Suppressor macrophage (primary cell): ENCODE measurements at regions not wholly inside any gene's neighbourhood (a gene's known extent, or its start where the extent isn't known, plus 50 kb on each side); places are given as distances from the start of the nearest gene placed in this dataset.
"Not testable (repeated sequence)": the region's sequence is repeated elsewhere in the genome, so short reads cannot be mapped to it uniquely, and the experiment has no call there.

Experiments
- DNase-seq, 4 experiments: peaks; one replicate each; pipeline ENCODE4 v3.0.0-alpha.2; 2020 to 2022

GRCh38 chr3:186453531-186453930, 90.6 kb downstream of the CRYGS start:
- DNase-seq: no peak

GRCh38 chr3:186452517-186452916, 90.5 kb upstream of the DGKG start:
- no peak for DNase-seq

DNA sequence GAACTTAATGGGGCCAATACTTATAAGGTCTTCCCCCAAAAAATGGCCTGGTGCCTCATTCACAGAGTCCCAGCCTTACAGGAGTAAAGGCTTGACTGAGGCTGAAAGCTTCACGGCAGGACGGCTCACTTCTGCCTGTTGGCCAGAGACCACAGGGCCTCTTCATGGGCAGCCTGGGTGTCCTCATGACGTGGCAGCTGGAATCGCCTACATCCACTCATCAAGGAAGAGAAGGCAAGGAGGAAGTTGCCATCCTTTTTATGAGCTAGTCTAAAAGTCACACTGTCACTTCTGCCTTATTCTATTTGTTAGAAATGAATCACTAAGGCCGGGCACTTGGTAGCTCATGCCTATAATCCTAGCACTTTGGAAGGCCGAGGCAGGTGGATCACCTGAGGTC, 89.3 kb upstream of the DGKG start:
- peak; percentile 40 to 88 (median 56) for DNase-seq

GRCh38 chr3:186444974-186445373, 82.9 kb upstream of the DGKG start:
- DNase-seq: no peak

DNA sequence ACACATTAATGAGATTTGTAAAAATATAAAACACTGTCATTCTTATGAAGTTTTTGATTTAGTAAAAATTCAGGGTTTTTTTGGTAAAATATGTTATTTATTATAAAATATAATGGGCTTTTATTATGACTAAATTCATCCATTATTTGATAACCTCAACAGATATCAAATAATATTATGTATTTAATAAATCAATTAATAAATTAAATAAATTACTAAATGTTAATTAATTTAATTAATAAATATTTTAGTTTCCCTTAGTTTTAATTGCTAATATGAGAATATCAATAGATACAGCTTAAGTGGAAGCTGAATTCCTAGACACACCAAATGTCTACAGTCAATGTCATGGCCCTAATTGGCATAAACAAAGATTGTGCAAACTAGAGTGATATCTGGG, 82.3 kb upstream of the DGKG start:
- DNase-seq: no peak

- DNase-seq: not testable (repeated sequence)
Observed at GRCh38 chr3:186442979-186443378, 80.9 kb upstream of the DGKG start.

DNA sequence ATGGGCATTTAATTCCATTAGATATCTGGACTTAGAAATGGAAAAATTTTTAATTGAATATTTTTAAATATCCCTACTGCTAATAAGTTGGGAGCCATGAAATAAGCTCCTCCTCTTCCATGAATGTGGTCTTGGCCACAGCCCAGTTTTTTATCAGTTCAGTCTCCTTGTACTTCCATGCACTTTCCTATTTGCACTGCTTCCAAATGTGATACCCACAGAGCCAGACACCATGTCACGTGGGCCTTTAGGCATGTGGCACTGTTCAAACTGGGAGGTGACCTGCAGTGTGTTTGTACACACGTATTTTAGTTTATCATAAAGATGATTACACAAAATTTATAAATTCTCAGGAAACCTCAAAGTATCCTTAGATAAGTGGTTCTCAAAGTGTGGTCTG, 80.1 kb upstream of the DGKG start:
- DNase-seq: no peak

GRCh38 chr3:186440891-186441290, 78.9 kb upstream of the DGKG start:
- no peak for DNase-seq

DNA sequence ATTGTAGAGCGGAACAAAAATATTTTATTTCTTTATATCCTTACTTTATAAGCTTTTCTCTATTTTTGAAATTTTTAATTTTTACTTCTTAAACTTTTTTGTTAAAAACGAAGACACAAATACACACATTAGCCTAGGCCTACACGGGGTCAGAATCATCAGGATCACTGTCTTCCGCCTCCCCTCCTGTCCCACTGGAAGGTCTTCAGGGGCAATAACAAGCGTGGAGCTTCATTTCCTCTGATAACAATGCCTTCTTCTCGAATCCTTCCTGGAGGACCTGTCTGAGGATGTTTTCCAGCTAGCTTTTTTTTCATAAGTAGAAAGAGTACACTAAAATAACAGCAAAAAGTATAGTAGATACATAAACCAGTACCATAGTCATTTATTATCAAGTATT, 77.7 kb upstream of the DGKG start:
- no peak for DNase-seq

DNA sequence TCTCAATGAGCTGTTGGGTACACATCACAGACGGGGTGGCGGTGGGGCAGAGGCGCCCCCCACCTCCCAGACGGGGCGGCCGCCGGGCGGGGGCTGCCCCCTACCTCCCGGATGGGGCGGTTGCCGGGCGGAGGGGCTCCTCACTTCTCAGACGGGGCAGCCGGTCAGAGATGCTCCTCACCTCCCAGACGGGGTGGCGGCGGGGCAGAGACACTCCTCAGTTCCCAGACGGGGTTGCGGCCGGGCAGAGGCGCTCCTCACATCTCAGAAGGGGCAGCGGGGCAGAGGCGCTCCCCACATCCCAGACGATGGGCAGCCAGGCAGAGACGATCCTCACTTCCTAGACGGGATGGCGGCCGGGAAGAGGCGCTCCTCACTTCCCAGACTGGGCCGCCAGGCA, 73.3 kb upstream of the DGKG start:
- DNase-seq: not testable (repeated sequence)

- DNase-seq: no peak
Observed at GRCh38 chr3:186432944-186433732, 71.1 kb upstream of the DGKG start.

- no peak for DNase-seq
Observed at GRCh38 chr3:186432189-186432588, 70.2 kb upstream of the DGKG start.

DNA sequence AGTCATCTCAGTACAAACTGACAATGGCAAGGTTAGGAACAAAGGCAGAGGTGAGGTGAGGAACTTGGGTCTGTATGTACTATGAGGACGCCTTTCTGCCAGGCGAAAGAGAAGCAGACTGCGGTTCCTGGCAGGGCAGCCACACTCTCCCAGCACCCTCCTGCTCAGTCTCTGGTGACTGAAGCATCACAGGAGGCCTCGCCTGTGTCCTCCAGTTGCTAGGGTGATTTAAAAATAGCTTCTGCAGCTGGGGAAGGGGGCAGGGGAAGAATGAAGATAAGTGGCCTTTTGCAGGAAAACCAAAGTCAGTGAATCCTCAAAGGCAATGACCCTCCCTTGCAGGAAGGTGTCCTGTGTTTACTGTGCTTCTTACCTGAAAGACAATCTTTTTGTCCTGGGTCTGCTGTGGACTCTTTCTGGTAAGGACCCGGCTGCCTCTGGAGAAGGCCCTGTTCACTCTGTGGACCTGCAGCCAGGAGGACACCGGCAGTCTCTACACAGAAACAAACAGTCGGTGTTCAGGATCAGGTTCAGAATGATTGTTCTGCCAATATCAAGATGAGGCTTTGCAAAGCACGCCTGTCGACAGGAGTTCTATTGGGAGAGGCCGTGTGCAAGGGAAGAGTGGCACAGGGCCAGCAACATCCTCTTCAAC, 65.7 kb upstream of the DGKG start:
- no peak for DNase-seq

- peak; percentile 19 to 59 (median 46) for DNase-seq
Observed at GRCh38 chr3:186425788-186426730, 64.0 kb upstream of the DGKG start.

- no peak for DNase-seq
Observed at GRCh38 chr3:186421946-186422345, 59.9 kb upstream of the DGKG start.

GRCh38 chr3:186418671-186419145, 56.7 kb upstream of the DGKG start:
- no peak for DNase-seq

DNA sequence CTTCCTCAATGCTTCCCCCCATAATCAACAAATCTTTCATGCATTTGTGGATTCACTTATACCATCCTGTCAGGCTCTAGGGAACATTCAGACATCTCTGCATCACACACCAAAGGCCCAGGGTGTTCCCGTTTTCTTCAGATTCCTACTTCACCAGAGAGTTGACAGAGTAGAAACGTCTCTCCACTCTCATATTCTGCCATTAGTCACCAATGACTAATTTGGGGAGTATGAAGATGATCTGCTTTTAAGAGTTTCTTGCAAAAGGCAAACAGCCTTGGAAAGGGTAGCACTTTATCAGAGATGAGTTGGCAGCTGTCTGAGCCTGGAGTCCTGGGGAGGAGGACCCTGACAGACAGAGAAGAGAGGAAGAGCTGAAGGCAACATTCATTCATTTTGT, 55.8 kb upstream of the DGKG start:
- DNase-seq: peak in 1 of 4 experiments; percentile 35

DNA sequence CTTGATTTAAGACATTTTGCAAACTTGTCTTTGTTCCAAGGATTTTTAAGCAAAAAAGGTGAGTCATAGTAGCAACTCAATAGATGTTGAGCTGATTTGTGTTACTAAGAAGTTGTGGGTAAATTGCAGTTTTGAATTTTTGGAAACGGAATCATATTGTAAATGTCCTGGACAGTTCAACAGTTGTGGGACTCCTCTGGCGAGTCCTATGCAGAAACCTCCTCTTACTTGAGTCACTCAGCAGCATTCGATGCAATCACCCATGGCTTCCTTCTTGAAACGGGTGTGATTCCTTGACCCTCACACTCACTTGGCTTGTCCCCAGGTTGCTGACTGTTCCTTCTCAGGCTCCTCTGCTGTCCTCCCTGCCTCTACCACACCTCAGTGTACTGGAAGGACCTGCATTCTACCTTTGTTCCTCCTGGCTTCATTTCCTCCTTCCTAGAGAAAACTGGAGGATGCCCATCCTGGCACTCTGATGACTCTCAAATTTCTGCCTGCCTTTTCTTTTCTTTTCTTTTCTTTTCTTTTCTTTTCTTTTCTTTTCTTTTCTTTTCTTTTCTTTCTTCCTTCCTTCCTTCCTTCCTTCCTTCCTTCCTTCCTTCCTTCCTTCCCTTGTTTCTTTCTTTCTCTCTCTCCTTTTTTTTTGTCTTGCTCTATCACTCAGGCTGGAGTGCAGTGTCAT, 52.8 kb upstream of the DGKG start:
- peak; percentile 26 to 58 (median 42) for DNase-seq

- peak; percentile 23 to 43 (median 36) for DNase-seq
Observed at GRCh38 chr3:186413615-186414415, 51.8 kb upstream of the DGKG start.

DNA sequence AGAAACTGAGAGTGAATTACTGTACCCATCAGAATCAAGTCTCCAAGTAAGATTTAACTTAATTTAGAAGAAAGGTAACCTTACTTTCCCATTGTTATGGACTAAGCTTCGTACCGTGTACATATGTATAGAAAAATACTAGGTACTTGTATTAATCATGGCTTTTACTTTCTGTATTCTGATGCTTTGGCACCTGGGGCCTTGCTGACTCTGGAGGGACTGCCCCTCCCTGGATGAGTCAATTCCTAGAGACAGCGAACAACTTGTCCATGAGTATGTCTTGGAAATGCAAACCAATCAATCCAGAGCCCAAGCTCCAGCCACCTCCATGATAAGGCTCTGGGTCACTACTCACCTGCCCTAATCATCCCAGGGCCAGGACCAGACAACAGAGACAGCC, 50.0 kb upstream of the DGKG start:
- DNase-seq: no peak
